Central memory CD8-positive, alpha-beta T cell (primary cell): ENCODE measurements at regions not wholly inside any gene's neighbourhood (a gene's known extent, or its start where the extent isn't known, plus 50 kb on each side); places are given as distances from the start of the nearest gene placed in this dataset.
"Not testable (repeated sequence)": the region's sequence is repeated elsewhere in the genome, so short reads cannot be mapped to it uniquely, and the experiment has no call there.

Experiments
- ATAC-seq: fragments of 150-1000 bp; cut with Tn5 transposase; replicated peaks from 2 replicates; pipeline ENCODE4 v1.10.0; 2022; ENCODE audit warnings: mild to moderate bottlenecking, moderate FRiP score, moderate number of reproducible peaks; ENCODE audit not compliant: poor library complexity, severe bottlenecking; ENCODE audit errors: extremely low read depth
- DNase-seq, 2 donors: peaks; one replicate each; pipeline ENCODE4 v3.0.0; 2021; ENCODE audit warnings: low spot score in 2 of 2
- H3K27ac Mint-ChIP-seq: one replicate; pipeline ENCODE4 v1.8.0; 2022; ENCODE audit warnings: low read depth, mild to moderate bottlenecking, moderate library complexity, mixed read lengths
- H3K27me3 Mint-ChIP-seq: one replicate; pipeline ENCODE4 v1.8.0; 2022; ENCODE audit warnings: mixed read lengths
- H3K36me3 Mint-ChIP-seq: one replicate; pipeline ENCODE4 v1.8.0; 2022; ENCODE audit warnings: mild to moderate bottlenecking, moderate library complexity, mixed read lengths; ENCODE audit not compliant: insufficient read depth
- H3K4me1 Mint-ChIP-seq: one replicate; pipeline ENCODE4 v1.8.0; 2022; ENCODE audit warnings: mixed read lengths
- H3K4me3 Mint-ChIP-seq: one replicate; pipeline ENCODE4 v1.8.0; 2022; ENCODE audit warnings: mild to moderate bottlenecking, moderate library complexity, mixed read lengths
- H3K9me3 Mint-ChIP-seq: one replicate; pipeline ENCODE4 v1.8.0; 2022; ENCODE audit warnings: mixed read lengths

DNA sequence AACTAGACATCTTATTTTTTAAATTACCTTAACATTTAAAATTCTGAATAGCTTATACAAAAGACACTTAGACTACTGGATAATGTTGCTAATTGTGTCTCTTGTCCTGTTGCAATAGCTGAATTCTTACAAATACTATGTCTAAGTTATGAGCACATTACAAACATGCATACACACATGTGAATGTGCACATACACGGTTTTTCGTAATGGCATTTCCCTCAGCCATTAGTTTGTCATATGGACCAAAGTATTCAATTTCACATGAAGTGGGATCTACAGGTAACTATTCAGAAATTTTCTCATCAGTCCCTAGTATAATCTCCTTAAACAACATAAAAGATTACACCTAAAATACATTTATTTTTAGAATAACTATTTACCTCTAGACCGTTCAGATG is 178.6 kb upstream of the BET1 start:
- no peak overlapping the region for H3K27ac Mint-ChIP-seq
- no peaks in the 10 kb centered on the region for H3K36me3 Mint-ChIP-seq
- ATAC-seq (no peak), DNase-seq (no peak)
- no peaks in the 10 kb centered on the region for H3K4me1 Mint-ChIP-seq
- no peaks in the 10 kb centered on the region for H3K27me3 Mint-ChIP-seq
- H3K9me3 Mint-ChIP-seq, result peaks cover 11% of the 10 kb centered on the region
- H3K4me3 Mint-ChIP-seq, result no peak overlapping the region

GRCh38 chr7:94183289-94183749 is 179.2 kb upstream of the BET1 start:
- H3K27me3 Mint-ChIP-seq, result no peaks in the 10 kb centered on the region
- no peak overlapping the region for H3K4me3 Mint-ChIP-seq
- H3K27ac Mint-ChIP-seq, result no peak overlapping the region
- DNase-seq, result no peak
- no peaks in the 10 kb centered on the region for H3K36me3 Mint-ChIP-seq
- no peak for ATAC-seq
- H3K4me1 Mint-ChIP-seq, result no peaks in the 10 kb centered on the region
- peaks cover 9% of the 10 kb centered on the region for H3K9me3 Mint-ChIP-seq

GRCh38 chr7:94183891-94184290 is 179.7 kb upstream of the BET1 start:
- Mint-ChIP-seq H3K4me1 (no peaks in the 10 kb centered on the region), H3K9me3 (peaks cover 15% of the 10 kb centered on the region), H3K4me3 (no peak overlapping the region), H3K27ac (no peak overlapping the region), H3K27me3 (no peaks in the 10 kb centered on the region), H3K36me3 (no peaks in the 10 kb centered on the region)
- DNase-seq (no peak), ATAC-seq (no peak)

DNA sequence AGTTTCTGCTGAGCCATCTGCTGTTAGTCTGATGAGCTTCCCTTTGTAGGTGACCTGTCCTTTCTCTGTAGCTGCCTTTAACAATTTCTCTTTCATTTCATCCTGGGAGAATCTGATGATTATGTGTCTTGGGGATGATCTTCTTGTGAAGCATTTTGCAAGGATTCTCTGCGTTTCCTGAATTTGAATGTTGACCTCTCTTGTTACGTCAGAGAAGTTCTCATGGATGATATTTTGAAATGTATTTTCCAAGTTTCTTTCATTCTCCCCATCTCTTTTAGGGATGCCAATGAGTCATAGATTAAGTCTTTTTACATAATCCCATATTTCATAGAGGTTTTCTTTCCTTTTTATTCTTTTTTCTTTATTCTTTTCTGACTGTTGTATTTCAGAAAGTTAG is 184.2 kb upstream of the BET1 start:
- H3K4me1 Mint-ChIP-seq, result no peaks in the 10 kb centered on the region
- no peaks in the 10 kb centered on the region for H3K27me3 Mint-ChIP-seq
- DNase-seq (no peak), ATAC-seq (no peak)
- H3K27ac Mint-ChIP-seq, result no peak overlapping the region
- H3K36me3 Mint-ChIP-seq, result peaks cover 1% of the 10 kb centered on the region
- H3K4me3 Mint-ChIP-seq, result no peak overlapping the region
- peaks cover 15% of the 10 kb centered on the region for H3K9me3 Mint-ChIP-seq

DNA sequence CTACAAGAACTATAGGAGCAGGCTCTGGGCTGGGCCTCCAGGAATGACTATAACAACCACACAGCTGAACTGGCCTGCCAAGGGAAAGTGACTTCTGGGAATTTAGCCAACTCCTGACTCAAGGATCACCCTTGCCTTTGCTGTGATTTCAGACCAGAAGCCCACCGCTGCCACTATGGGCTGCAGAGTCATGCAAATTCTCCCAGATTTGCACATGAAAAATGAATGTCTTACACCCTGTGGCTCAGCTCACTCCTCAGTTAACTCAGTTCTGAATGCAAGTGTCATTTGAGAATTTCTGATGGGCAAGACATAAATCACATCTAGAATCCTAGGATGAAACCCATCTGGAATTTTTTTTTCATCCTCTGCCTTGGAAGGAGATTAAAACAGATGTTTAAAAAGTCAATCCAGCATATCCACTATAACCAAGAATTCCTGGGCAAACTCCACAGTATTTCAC is 186.5 kb upstream of the BET1 start:
- H3K9me3 Mint-ChIP-seq, result peaks cover 15% of the 10 kb centered on the region
- no peak overlapping the region for H3K4me3 Mint-ChIP-seq
- H3K36me3 Mint-ChIP-seq, result peaks cover 1% of the 10 kb centered on the region
- no peak for ATAC-seq
- no peak overlapping the region for H3K27ac Mint-ChIP-seq
- H3K27me3 Mint-ChIP-seq, result no peaks in the 10 kb centered on the region
- no peak for DNase-seq
- no peaks in the 10 kb centered on the region for H3K4me1 Mint-ChIP-seq

DNA sequence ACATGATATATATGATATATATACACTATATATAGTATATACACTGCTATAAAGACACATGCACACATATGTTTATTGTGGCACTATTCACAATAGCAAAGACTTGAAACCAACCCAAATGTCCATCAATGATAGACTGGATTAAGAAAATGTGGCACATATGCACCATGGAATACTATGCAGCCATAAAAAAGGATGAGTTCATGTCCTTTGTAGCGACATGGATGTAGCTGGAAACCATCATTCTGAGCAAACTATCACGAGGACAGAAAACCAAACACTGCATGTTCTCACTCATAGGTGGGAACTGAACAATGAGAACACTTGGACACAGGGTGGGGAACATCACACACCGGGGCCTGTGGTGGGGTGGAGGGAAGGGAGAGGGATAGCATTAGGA is 190.3 kb upstream of the BET1 start:
- DNase-seq, H3K36me3 Mint-ChIP-seq, H3K4me3 Mint-ChIP-seq: not testable (repeated sequence)

DNA sequence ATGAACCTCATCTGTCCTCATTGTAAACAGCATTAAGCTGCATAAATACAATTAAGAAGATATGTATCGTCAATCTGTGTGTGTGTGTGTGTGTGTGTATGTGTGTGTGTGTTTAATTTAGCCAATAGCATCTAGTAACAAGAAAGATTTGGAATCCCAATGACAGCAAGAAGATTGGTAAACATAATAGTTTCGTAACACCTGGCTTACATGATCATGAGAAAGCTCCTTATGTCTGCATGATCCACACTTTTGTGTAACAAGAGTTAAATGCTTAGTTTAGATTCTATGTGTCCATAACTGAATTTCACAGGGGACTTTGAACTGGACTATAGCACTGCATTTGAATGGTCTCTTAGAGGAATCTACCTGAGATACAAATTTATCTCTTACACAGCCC is 191.0 kb upstream of the BET1 start:
- no peaks in the 10 kb centered on the region for H3K27me3 Mint-ChIP-seq
- peaks cover 6% of the 10 kb centered on the region for H3K9me3 Mint-ChIP-seq
- no peaks in the 10 kb centered on the region for H3K36me3 Mint-ChIP-seq
- H3K4me1 Mint-ChIP-seq, result no peaks in the 10 kb centered on the region
- no peak for ATAC-seq
- no peak overlapping the region for H3K27ac Mint-ChIP-seq
- no peak overlapping the region for H3K4me3 Mint-ChIP-seq
- DNase-seq, result no peak

More for the DNA sequence above, 190.3 kb upstream of the BET1 start:
- H3K27ac Mint-ChIP-seq, H3K9me3 Mint-ChIP-seq, ATAC-seq, H3K4me1 Mint-ChIP-seq, H3K27me3 Mint-ChIP-seq: not testable (repeated sequence)

GRCh38 chr7:94195813-94196212 is 191.7 kb upstream of the BET1 start:
- no peaks in the 10 kb centered on the region for H3K4me1 Mint-ChIP-seq
- DNase-seq (no peak), ATAC-seq (no peak)
- no peaks in the 10 kb centered on the region for H3K36me3 Mint-ChIP-seq
- H3K9me3 Mint-ChIP-seq, result peaks cover 6% of the 10 kb centered on the region
- no peak overlapping the region for H3K4me3 Mint-ChIP-seq
- H3K27ac Mint-ChIP-seq, result no peak overlapping the region
- no peaks in the 10 kb centered on the region for H3K27me3 Mint-ChIP-seq

DNA sequence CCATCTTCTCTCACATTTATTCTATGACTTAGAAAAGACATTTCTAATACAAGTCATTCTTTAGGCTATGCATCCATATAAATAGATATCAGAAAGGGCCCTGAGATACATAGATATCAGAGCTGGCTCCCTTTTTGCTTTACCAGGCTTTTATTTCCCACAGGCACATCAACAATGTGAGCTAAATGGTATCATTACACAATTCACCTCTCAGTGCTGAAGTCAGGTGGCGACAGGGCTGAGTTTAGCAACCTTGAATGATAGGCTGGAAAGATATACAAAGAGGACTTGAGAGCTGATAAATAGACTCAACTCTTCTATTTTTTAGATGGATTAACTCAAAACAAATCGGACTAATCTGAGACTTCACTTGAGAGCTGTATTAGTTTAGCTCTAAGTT is 189.2 kb upstream of the COL1A2 start:
- H3K9me3 Mint-ChIP-seq, result peaks cover 8% of the 10 kb centered on the region
- H3K27me3 Mint-ChIP-seq, result no peaks in the 10 kb centered on the region
- H3K36me3 Mint-ChIP-seq, result no peaks in the 10 kb centered on the region
- ATAC-seq, result no peak
- no peak for DNase-seq
- H3K4me3 Mint-ChIP-seq, result no peak overlapping the region
- no peaks in the 10 kb centered on the region for H3K4me1 Mint-ChIP-seq
- H3K27ac Mint-ChIP-seq, result no peak overlapping the region

DNA sequence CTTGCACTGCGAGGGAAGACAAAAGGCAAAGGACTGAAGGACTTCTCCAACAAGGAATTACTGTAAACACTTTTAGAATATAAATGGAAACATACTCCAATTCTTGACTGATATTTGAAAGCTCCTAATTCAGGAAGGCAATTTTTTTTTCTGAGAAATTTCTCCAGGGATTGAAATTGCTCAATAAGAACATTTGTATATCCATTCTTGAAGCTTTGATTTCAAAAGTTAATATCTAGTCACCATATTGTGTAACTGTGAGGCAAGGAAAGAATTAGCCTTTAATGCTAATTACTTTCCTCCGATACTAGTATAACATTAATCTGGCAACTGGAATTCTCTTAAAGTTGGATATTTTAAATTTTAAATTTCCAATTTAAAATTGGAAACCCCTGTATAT is 188.4 kb upstream of the COL1A2 start:
- ATAC-seq, result no peak
- Mint-ChIP-seq H3K4me3 (no peak overlapping the region), H3K4me1 (no peaks in the 10 kb centered on the region), H3K9me3 (peaks cover 8% of the 10 kb centered on the region), H3K27ac (no peak overlapping the region), H3K27me3 (no peaks in the 10 kb centered on the region), H3K36me3 (no peaks in the 10 kb centered on the region)
- no peak for DNase-seq

- DNase-seq (no peak), ATAC-seq (no peak)
- Mint-ChIP-seq H3K36me3 (no peaks in the 10 kb centered on the region), H3K9me3 (peaks cover 8% of the 10 kb centered on the region), H3K4me1 (no peaks in the 10 kb centered on the region), H3K27ac (no peak overlapping the region), H3K4me3 (no peak overlapping the region), H3K27me3 (no peaks in the 10 kb centered on the region)
These were observed 182.5 kb upstream of the COL1A2 start for GRCh38 chr7:94212160-94212559.

DNA sequence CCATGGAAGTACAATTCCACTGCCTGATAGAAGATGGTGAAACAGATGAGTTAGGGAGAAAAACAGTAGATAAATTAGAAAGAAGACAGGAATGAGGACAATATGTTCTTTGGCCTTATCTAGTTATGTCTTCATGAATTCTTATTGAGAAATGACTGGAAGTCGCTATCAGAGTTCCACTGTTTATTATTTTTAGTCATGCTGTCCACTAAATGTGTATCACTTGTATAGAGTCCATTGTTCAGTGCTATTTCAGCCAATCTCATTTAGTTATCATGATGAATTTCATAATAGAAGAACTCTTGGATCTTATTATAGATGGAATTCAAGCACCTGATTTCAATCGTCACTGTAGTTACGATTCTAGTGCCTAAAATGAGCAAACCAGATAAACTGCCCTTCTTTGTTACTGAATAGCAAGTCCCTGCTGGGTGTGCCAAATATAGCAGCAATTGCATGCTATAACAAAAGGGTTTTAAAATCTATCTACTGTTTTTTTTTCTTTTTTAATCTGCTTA is 177.7 kb upstream of the COL1A2 start:
- Mint-ChIP-seq H3K27ac (no peak overlapping the region), H3K4me1 (no peaks in the 10 kb centered on the region), H3K9me3 (no peaks in the 10 kb centered on the region), H3K36me3 (no peaks in the 10 kb centered on the region), H3K4me3 (no peak overlapping the region), H3K27me3 (no peaks in the 10 kb centered on the region)
- no peak for DNase-seq
- ATAC-seq, result no peak

GRCh38 chr7:94217766-94218165 is 176.9 kb upstream of the COL1A2 start:
- Mint-ChIP-seq H3K27ac (no peak overlapping the region), H3K4me1 (no peaks in the 10 kb centered on the region), H3K36me3 (no peaks in the 10 kb centered on the region), H3K4me3 (no peak overlapping the region), H3K27me3 (no peaks in the 10 kb centered on the region), H3K9me3 (no peaks in the 10 kb centered on the region)
- no peak for ATAC-seq
- DNase-seq, result no peak

DNA sequence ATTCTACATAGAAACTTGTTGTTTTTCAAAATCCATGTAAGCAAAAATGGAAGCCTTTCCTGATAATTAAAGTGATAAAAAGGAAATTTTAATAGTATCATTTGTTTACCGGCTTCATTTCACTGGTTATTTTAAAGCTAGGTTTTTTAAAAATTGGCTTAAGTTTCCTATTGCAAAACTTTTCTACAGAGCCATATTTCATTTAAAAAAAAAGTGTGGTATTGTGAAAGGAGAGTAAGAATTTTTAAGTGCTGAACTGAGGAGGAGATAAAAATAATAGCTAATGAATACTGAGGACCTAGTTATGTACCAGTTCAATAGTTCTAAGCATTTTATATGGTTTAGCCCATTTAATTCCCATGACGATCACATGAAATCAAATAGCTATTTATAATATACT is 172.2 kb upstream of the COL1A2 start:
- Mint-ChIP-seq H3K27me3 (no peaks in the 10 kb centered on the region), H3K36me3 (no peaks in the 10 kb centered on the region), H3K9me3 (peaks cover 5% of the 10 kb centered on the region), H3K27ac (no peak overlapping the region), H3K4me3 (no peak overlapping the region), H3K4me1 (no peaks in the 10 kb centered on the region)
- ATAC-seq (no peak), DNase-seq (no peak)
